NB4 (cell line): ENCODE measurements at regions not wholly inside any gene's neighbourhood (a gene's known extent, or its start where the extent isn't known, plus 50 kb on each side); places are given as distances from the start of the nearest gene placed in this dataset.

Experiments
- DNase-seq: peaks from one replicate; pipeline ENCODE4 v3.0.0; 2010; ENCODE audit warnings: low read depth
- H3K4me3 ChIP-seq: one replicate; pipeline ENCODE4 v1.5.1; 2011; ENCODE audit warnings: mild to moderate bottlenecking, low read depth, low read length, moderate library complexity
- CTCF ChIP-seq: IDR thresholded peaks from one replicate; pipeline ENCODE4 v1.5.1; 2012; ENCODE audit warnings: low read depth, low read length
- MAX ChIP-seq: IDR thresholded peaks from 2 replicates; pipeline ENCODE4 v1.6.1; 2011; ENCODE audit warnings: low read depth, low read length
- MYC ChIP-seq: IDR thresholded peaks from 2 replicates; pipeline ENCODE4 v1.6.1; 2011; ENCODE audit warnings: low read depth, low read length
- POLR2A ChIP-seq: IDR thresholded peaks from 2 replicates; pipeline ENCODE4 v1.6.1; 2011; ENCODE audit warnings: mild to moderate bottlenecking; ENCODE audit not compliant: insufficient read length; ENCODE audit errors: extremely low read depth

- no peak overlapping the region for H3K4me3 ChIP-seq
- no peak for TF ChIP-seq MYC
- no peak for TF ChIP-seq CTCF
- no peak for TF ChIP-seq POLR2A
- TF ChIP-seq MAX = no peak
- no peak for DNase-seq
Measured at GRCh38 chr2:107235491-107236254, 349.7 kb upstream of the ST6GAL2 start.

- no peak for TF ChIP-seq MAX
- TF ChIP-seq POLR2A = no peak
- TF ChIP-seq MYC = no peak
- no peak for TF ChIP-seq CTCF
- DNase-seq = no peak
- H3K4me3 ChIP-seq = no peak overlapping the region
Measured at GRCh38 chr2:107242811-107243210, 356.8 kb upstream of the ST6GAL2 start.

- DNase-seq = no peak
- TF ChIP-seq POLR2A (no peak), MAX (no peak), MYC (no peak), CTCF (no peak)
- H3K4me3 ChIP-seq = no peak overlapping the region
Measured at GRCh38 chr2:107248932-107249331, 363.0 kb upstream of the ST6GAL2 start.

GRCh38 chr2:107255744-107256143 is 369.8 kb upstream of the ST6GAL2 start:
- TF ChIP-seq CTCF (no peak), MAX (no peak), POLR2A (no peak), MYC (no peak)
- no peak overlapping the region for H3K4me3 ChIP-seq
- no peak for DNase-seq

GRCh38 chr2:107258531-107259407 is 372.8 kb upstream of the ST6GAL2 start:
- no peak overlapping the region for H3K4me3 ChIP-seq
- no peak for TF ChIP-seq MAX
- TF ChIP-seq CTCF = no peak
- TF ChIP-seq POLR2A = no peak
- no peak for TF ChIP-seq MYC
- DNase-seq = no peak
